ENCODE measurements at regions not wholly inside any gene's neighbourhood (a gene's known extent, or its start where the extent isn't known, plus 50 kb on each side); places are given as distances from the start of the nearest gene placed in this dataset.

DNA sequence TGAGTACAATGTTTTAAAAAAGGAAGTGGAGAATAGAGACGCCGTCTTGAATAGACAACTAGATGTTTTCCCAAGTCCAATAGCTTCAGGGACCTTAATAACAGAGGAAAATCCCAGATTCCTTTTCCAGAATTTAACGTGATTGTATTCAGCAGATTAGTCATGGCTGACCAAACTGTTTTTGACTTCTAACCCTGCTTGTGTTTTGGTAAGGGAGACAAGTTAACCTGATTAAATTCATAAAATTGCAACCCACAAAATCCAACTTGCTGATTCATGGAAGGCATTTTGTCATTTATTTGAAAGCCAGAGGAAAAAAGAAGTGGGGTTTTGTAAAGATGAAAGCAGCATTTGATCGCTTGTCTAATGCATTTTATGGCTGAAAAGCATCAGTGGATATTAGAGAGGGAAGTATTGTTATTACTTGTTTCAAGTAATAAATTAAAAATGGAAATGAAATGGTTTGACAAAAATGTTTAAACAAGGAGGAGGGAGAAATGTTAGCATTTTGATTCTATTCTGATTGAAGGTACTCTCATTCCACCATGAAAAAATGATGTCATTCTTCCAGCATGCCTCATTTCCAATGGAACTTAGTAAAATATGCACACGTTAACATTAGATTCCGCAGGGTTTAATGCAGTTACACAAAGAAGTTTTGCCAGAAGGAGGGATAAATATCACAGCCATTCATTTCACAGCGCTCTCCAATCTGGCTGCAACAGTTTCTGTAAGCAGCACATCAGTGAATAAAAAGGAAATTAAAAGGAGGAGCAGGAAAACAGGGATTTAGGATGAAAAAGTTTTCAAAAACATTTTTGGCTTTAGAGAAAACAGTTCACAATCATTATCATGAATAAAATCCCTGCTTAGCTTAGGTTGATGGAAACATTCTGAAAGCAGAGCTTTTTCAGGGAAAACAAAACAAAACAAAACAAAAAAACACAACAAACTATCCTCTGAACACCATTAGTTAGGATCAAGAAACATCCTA, 314.7 kb downstream of the PRR16 start:
- no peak overlapping the region for H3K4me3 ChIP-seq
- no peaks in the 10 kb centered on the region for H3K9me3 ChIP-seq
- H3K27ac ChIP-seq: no peak overlapping the region
- intact Hi-C loops (cut with DNase I; ENCODE audit: low total_unique reads): no loop called here
- TF ChIP-seq, protein P1, sequence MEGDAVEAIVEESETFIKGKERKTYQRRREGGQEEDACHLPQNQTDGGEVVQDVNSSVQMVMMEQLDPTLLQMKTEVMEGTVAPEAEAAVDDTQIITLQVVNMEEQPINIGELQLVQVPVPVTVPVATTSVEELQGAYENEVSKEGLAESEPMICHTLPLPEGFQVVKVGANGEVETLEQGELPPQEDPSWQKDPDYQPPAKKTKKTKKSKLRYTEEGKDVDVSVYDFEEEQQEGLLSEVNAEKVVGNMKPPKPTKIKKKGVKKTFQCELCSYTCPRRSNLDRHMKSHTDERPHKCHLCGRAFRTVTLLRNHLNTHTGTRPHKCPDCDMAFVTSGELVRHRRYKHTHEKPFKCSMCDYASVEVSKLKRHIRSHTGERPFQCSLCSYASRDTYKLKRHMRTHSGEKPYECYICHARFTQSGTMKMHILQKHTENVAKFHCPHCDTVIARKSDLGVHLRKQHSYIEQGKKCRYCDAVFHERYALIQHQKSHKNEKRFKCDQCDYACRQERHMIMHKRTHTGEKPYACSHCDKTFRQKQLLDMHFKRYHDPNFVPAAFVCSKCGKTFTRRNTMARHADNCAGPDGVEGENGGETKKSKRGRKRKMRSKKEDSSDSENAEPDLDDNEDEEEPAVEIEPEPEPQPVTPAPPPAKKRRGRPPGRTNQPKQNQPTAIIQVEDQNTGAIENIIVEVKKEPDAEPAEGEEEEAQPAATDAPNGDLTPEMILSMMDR (IDR thresholded peaks at IDR 0.05): no peak
- no peak for TF ChIP-seq POLR2AphosphoS5 (IDR thresholded peaks at IDR 0.05)
- TF ChIP-seq POLR2A (IDR thresholded peaks at IDR 0.05): no peak
- H3K27me3 ChIP-seq: no peaks in the 10 kb centered on the region
- DNase-seq (ENCODE audit: low spot score in 2 of 2): no peak
- H3K36me3 ChIP-seq: no peaks in the 10 kb centered on the region
- no peaks in the 10 kb centered on the region for H3K4me1 ChIP-seq

DNA sequence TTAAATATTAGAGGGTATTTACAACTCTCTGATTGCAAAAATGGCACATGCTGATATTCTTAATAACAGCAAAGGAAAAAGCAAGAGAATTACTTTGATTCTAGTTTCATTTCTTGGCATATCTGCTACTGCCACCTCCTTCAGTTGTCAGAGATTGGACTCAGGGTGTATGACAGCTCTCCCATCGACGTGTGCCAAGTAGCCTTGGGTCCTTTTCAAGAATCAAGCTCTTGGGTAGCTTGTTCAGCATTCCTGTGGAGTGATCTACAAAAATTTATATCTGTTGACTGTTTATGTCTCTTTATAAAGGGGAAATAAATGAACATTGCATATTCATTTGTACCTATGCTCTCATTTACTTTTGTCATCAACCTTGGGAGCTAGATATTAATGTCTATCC, 315.6 kb downstream of the PRR16 start:
- Histone ChIP-seq H3K4me1 (no peaks in the 10 kb centered on the region), H3K9me3 (no peaks in the 10 kb centered on the region), H3K4me3 (no peak overlapping the region), H3K27me3 (no peaks in the 10 kb centered on the region), H3K27ac (no peak overlapping the region), H3K36me3 (no peaks in the 10 kb centered on the region)
- DNase-seq (ENCODE audit: low spot score in 2 of 2): no peak
- TF ChIP-seq, protein P1 (IDR thresholded peaks at IDR 0.05): no peak
- TF ChIP-seq POLR2AphosphoS5 (IDR thresholded peaks at IDR 0.05) (no peak), POLR2A (IDR thresholded peaks at IDR 0.05) (no peak)
- intact Hi-C loops (cut with DNase I; ENCODE audit: low total_unique reads): no loop called here

DNA sequence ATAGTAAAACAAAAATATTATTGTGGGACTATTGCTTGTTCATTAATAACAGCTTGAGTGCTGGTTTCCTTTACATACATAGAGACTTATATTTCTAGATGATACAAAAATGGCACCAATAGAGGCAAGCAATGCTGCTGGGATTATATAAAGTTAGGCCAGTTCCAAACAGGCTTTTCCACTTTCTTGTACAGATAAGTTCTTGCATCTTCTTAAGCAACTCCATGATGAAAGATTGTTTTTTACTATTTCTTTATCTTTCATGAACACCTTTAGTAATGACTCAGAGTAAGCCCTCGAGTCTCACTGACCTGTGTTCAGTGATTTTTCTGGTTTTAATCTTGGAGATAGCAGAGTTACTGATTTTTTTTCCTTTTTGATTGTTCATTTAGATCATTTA, 324.4 kb downstream of the PRR16 start:
- H3K27ac ChIP-seq: no peak overlapping the region
- TF ChIP-seq POLR2AphosphoS5 (IDR thresholded peaks at IDR 0.05) (no peak), POLR2A (IDR thresholded peaks at IDR 0.05) (no peak)
- TF ChIP-seq, protein P1 (IDR thresholded peaks at IDR 0.05): no peak
- H3K36me3 ChIP-seq: no peaks in the 10 kb centered on the region
- no peak for DNase-seq (ENCODE audit: low spot score in 2 of 2)
- no peaks in the 10 kb centered on the region for H3K9me3 ChIP-seq
- no peak overlapping the region for H3K4me3 ChIP-seq
- intact Hi-C loops (cut with DNase I; ENCODE audit: low total_unique reads): no loop called here
- no peaks in the 10 kb centered on the region for H3K4me1 ChIP-seq
- no peaks in the 10 kb centered on the region for H3K27me3 ChIP-seq

DNA sequence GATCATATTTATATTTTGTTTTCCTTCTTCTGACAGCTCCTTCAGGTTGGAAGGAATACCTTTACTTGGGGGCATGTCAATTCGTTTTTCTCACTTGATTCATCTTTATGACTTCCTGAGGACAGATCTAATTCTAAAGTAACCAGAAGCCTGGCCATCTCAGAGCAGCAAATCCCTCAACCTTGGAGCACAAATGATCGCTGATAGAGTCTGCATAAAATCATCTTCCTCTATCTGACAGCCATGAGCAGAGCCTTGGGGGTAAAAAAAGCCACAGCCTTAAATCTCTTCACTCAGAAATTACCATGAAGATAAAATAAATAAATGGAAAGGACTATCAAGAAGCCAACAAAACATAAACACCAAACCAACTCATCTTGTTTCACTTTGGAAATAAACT, 325.8 kb downstream of the PRR16 start:
- H3K27me3 ChIP-seq: no peaks in the 10 kb centered on the region
- H3K9me3 ChIP-seq: no peaks in the 10 kb centered on the region
- no peak overlapping the region for H3K27ac ChIP-seq
- H3K36me3 ChIP-seq: no peaks in the 10 kb centered on the region
- intact Hi-C loops (cut with DNase I; ENCODE audit: low total_unique reads): no loop called here
- no peak overlapping the region for H3K4me3 ChIP-seq
- no peaks in the 10 kb centered on the region for H3K4me1 ChIP-seq
- TF ChIP-seq, protein P1 (IDR thresholded peaks at IDR 0.05): no peak
- TF ChIP-seq POLR2AphosphoS5 (IDR thresholded peaks at IDR 0.05): no peak
- no peak for TF ChIP-seq POLR2A (IDR thresholded peaks at IDR 0.05)
- DNase-seq (ENCODE audit: low spot score in 2 of 2): no peak

DNA sequence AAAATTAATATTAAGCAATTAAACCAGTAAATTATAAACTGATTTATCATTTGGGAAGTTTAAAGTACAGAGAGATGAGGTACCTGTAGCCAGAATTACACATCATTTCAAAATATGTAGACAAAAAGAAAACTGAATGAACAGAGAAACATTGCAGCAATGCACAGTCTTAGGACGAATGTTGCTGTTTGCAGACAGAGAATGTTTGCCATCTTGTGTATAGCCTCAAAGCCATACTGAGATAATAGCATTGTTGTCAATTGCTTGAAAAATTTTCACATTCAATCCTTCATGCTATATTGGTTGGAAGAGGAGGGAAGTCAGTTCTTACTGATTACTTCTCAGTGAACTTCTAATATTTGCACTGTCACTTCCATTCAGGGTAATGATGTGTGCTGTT, 326.2 kb downstream of the PRR16 start:
- no peak for DNase-seq (ENCODE audit: low spot score in 2 of 2)
- no peaks in the 10 kb centered on the region for H3K4me1 ChIP-seq
- H3K9me3 ChIP-seq: no peaks in the 10 kb centered on the region
- H3K4me3 ChIP-seq: no peak overlapping the region
- no peaks in the 10 kb centered on the region for H3K36me3 ChIP-seq
- TF ChIP-seq, protein P1 (IDR thresholded peaks at IDR 0.05): no peak
- TF ChIP-seq POLR2A (IDR thresholded peaks at IDR 0.05): no peak
- no peak for TF ChIP-seq POLR2AphosphoS5 (IDR thresholded peaks at IDR 0.05)
- intact Hi-C loops (cut with DNase I; ENCODE audit: low total_unique reads): no loop called here
- H3K27me3 ChIP-seq: no peaks in the 10 kb centered on the region
- H3K27ac ChIP-seq: no peak overlapping the region
